Karpas-422 (cell line): ENCODE measurements at regions not wholly inside any gene's neighbourhood (a gene's known extent, or its start where the extent isn't known, plus 50 kb on each side); places are given as distances from the start of the nearest gene placed in this dataset.
"Not testable (repeated sequence)": the region's sequence is repeated elsewhere in the genome, so short reads cannot be mapped to it uniquely, and the experiment has no call there.

ENCODE experiments used
- DNase-seq: peaks from one replicate; pipeline ENCODE4 v3.0.0-alpha.2; 2015
- H2AFZ ChIP-seq: fragments of 200-600 bp; sonication (generic); 2 replicates; pipeline ENCODE4 v1.6.1; 2014; ENCODE audit warnings: antibody characterized with exemption, low read length, mixed read lengths
- H3K27ac ChIP-seq: fragments of 200-600 bp; sonication (generic); 2 replicates; pipeline ENCODE4 v1.5.1; 2014; ENCODE audit warnings: mild to moderate bottlenecking, low read length, moderate library complexity
- H3K27me3 ChIP-seq: fragments of 200-600 bp; sonication (generic); 2 replicates; pipeline ENCODE4 v1.6.1; 2014; ENCODE audit warnings: low read length, mixed read lengths
- H3K36me3 ChIP-seq: fragments of 200-600 bp; sonication (generic); 2 replicates; pipeline ENCODE4 v1.6.1; 2014; ENCODE audit warnings: low read length, mixed read lengths; ENCODE audit not compliant: insufficient read depth
- H3K4me1 ChIP-seq: fragments of 200-600 bp; sonication (generic); 2 replicates; pipeline ENCODE4 v1.6.1; 2014; ENCODE audit warnings: mild to moderate bottlenecking, low read length, mixed read lengths
- H3K4me2 ChIP-seq: fragments of 200-600 bp; sonication (generic); 2 replicates; pipeline ENCODE4 v1.6.1; 2014; ENCODE audit warnings: low read length, low read depth, mild to moderate bottlenecking; ENCODE audit not compliant: poor library complexity, severe bottlenecking
- H3K4me3 ChIP-seq: fragments of 200-600 bp; sonication (generic); 2 replicates; pipeline ENCODE4 v1.5.1; 2014; ENCODE audit warnings: mild to moderate bottlenecking, antibody characterized with exemption, low read length, mixed read lengths
- H3K79me2 ChIP-seq: fragments of 200-600 bp; sonication (generic); 2 replicates; pipeline ENCODE4 v1.6.1; 2014; ENCODE audit warnings: mild to moderate bottlenecking, low read length, mixed read lengths
- H3K9ac ChIP-seq: fragments of 200-600 bp; sonication (generic); 2 replicates; pipeline ENCODE4 v1.6.0; 2014; ENCODE audit warnings: low read length
- H3K9me2 ChIP-seq: fragments of 200-600 bp; sonication (generic), shearing (Covaris generic); replicated peaks from 2 replicates; pipeline ENCODE4 v1.6.0; 2014; ENCODE audit warnings: mild to moderate bottlenecking, low read length, moderate library complexity; ENCODE audit not compliant: insufficient read depth
- H3K9me3 ChIP-seq: fragments of 300-700, 200-600 bp; sonication (generic); 2 replicates; pipeline ENCODE4 v1.6.1; 2014; ENCODE audit warnings: low read length, mixed read lengths
- H4K20me1 ChIP-seq: fragments of 200-600 bp; sonication (generic); 2 replicates; pipeline ENCODE4 v1.6.1; 2014; ENCODE audit warnings: mild to moderate bottlenecking, antibody characterized with exemption, low read length, low read depth; ENCODE audit not compliant: insufficient read depth

- Histone ChIP-seq H3K9me3 (no peaks in the 10 kb centered on the region), H4K20me1 (no peaks in the 10 kb centered on the region)
These were observed 86.8 kb upstream of the ANK3 start for GRCh38 chr10:60476451-60476850.

DNA sequence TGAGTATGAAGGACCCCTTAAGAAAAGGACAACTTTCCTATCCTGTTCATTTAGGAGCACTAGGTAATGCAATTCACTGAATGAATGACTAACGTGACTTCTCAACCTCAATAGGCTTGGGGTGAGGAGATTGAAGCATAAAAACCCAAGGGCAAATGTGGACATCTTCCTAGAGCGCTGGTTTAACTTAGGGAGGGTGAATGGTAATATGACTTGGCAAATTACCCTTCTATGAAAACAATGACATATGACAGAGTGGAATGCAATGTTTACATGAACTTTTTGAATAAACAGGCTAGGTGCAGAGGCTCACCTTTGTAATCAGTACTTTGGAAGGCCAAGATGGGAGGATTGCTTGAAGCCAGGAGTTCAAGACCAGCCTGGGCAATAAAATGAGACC, 83.9 kb upstream of the ANK3 start:
- no peak for DNase-seq
- Histone ChIP-seq H3K79me2 (no peaks in the 10 kb centered on the region), H3K9ac (no peak overlapping the region), H3K27me3 (no peaks in the 10 kb centered on the region), H3K27ac (no peak overlapping the region), H3K4me2 (no peak overlapping the region), H3K9me2 (no peaks in the 10 kb centered on the region), H3K9me3 (no peaks in the 10 kb centered on the region), H2AFZ (no peak overlapping the region), H3K4me3 (no peak overlapping the region), H3K36me3 (no peaks in the 10 kb centered on the region), H3K4me1 (no peaks in the 10 kb centered on the region), H4K20me1 (no peaks in the 10 kb centered on the region)

More at GRCh38 chr10:60476451-60476850, 86.8 kb upstream of the ANK3 start:
- no peaks in the 10 kb centered on the region for H3K27me3 ChIP-seq
- no peak overlapping the region for H3K27ac ChIP-seq
- no peaks in the 10 kb centered on the region for H3K4me1 ChIP-seq
- H3K36me3 ChIP-seq, result no peaks in the 10 kb centered on the region
- no peak overlapping the region for H2AFZ ChIP-seq
- no peaks in the 10 kb centered on the region for H3K9me2 ChIP-seq
- no peak overlapping the region for H3K9ac ChIP-seq
- no peak for DNase-seq
- no peak overlapping the region for H3K4me2 ChIP-seq
- no peaks in the 10 kb centered on the region for H3K79me2 ChIP-seq
- H3K4me3 ChIP-seq, result no peak overlapping the region

GRCh38 chr10:60470091-60470490, 80.4 kb upstream of the ANK3 start:
- no peaks in the 10 kb centered on the region for H3K9me3 ChIP-seq
- no peak for DNase-seq
- no peak overlapping the region for H2AFZ ChIP-seq
- no peaks in the 10 kb centered on the region for H3K27me3 ChIP-seq
- H3K9ac ChIP-seq, result no peak overlapping the region
- H3K79me2 ChIP-seq, result no peaks in the 10 kb centered on the region
- no peak overlapping the region for H3K27ac ChIP-seq
- no peak overlapping the region for H3K4me2 ChIP-seq
- H3K4me3 ChIP-seq, result no peak overlapping the region
- no peaks in the 10 kb centered on the region for H3K9me2 ChIP-seq
- H4K20me1 ChIP-seq, result no peaks in the 10 kb centered on the region
- no peaks in the 10 kb centered on the region for H3K4me1 ChIP-seq
- H3K36me3 ChIP-seq, result no peaks in the 10 kb centered on the region

DNA sequence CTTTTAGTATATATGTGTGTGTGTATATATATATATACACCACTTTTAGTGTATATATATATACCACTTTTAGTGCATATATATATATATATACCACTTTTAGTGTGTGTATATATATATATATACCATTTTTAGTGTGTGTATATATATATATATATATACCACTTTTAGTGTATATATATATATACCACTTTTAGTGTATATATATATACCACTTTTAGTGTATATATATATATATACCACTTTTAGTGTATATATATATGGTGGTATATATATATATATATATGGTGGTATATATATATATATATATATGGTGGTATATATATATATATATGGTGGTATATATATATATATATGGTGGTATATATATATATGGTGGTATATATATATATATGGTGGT, 79.5 kb upstream of the ANK3 start:
- not testable (repeated sequence) for H2AFZ ChIP-seq, H3K27ac ChIP-seq, H3K79me2 ChIP-seq, H3K27me3 ChIP-seq, H3K4me2 ChIP-seq, H3K9me3 ChIP-seq, H3K9me2 ChIP-seq, H3K4me1 ChIP-seq, H4K20me1 ChIP-seq, H3K36me3 ChIP-seq, H3K9ac ChIP-seq, DNase-seq, H3K4me3 ChIP-seq

DNA sequence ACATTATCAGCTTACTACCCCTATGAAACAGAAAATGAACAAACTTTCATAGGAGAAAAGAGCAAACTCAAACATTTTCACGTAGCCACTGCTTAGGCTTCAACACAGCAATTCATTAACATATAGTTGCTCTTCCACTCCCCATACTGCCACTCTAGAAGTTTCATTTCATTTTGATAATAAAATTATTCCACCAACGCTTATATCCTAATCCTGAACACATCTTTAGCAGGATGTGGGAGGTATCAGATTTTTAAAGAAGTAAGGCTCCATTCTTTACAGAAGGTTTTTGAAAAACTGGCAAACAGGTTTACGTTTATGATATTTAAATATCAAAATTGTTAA, 77.5 kb upstream of the ANK3 start:
- H3K4me2 ChIP-seq, result no peak overlapping the region

DNA sequence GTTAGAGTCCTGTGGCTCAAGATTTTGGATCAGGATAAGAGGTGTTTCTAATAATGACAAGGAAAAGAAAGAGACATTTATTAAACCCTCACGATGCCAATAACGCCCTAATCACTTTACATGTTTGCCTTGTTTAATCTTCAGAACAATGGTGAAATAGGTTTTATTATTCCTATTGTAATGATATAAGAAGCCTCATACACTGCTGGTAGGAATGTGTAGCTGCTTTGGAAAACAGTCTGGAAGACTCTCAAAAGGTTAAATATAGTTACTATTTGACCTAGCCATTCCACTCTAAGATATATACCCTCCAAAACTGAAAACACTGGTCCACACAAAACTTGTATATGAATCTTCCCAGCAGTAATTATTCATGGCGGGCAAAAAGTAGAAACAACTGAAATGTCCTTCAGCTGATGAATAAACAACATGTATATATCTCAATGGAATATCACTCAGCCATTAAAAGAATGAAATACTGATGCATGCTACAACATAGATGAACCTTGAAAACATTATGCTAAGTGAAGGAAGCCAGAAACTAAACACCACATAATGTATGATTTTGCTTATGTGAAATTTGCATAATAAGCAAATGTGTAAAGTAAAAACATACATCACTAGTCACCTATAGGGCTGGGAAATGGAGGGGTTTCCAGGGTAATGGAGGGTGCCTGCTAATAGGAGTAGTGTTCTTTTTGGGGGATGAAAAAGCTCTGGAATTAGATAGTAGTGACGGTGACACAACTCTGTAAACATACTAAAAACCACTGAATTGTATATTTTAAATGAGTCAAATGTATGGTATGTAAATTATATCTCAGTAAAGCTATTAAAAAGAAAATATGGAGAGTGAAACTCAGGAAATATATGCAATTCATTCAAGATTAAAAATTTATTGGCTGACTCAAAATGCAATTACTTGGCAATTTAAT, 76.9 kb upstream of the ANK3 start:
- Histone ChIP-seq H3K4me1 (no peaks in the 10 kb centered on the region), H3K4me3 (no peak overlapping the region), H3K9ac (no peak overlapping the region), H3K36me3 (no peaks in the 10 kb centered on the region), H2AFZ (no peak overlapping the region), H3K4me2 (no peak overlapping the region), H4K20me1 (no peaks in the 10 kb centered on the region), H3K27me3 (no peaks in the 10 kb centered on the region), H3K9me3 (no peaks in the 10 kb centered on the region), H3K9me2 (no peaks in the 10 kb centered on the region), H3K27ac (no peak overlapping the region), H3K79me2 (no peaks in the 10 kb centered on the region)
- no peak for DNase-seq

More for the DNA sequence above, 77.5 kb upstream of the ANK3 start:
- Histone ChIP-seq H3K27me3 (no peaks in the 10 kb centered on the region), H3K27ac (no peak overlapping the region), H3K9me2 (no peaks in the 10 kb centered on the region), H2AFZ (no peak overlapping the region), H3K79me2 (no peaks in the 10 kb centered on the region), H3K4me3 (no peak overlapping the region), H3K4me1 (no peaks in the 10 kb centered on the region), H3K36me3 (no peaks in the 10 kb centered on the region), H4K20me1 (no peaks in the 10 kb centered on the region), H3K9me3 (no peaks in the 10 kb centered on the region), H3K9ac (no peak overlapping the region)
- DNase-seq, result no peak

DNA sequence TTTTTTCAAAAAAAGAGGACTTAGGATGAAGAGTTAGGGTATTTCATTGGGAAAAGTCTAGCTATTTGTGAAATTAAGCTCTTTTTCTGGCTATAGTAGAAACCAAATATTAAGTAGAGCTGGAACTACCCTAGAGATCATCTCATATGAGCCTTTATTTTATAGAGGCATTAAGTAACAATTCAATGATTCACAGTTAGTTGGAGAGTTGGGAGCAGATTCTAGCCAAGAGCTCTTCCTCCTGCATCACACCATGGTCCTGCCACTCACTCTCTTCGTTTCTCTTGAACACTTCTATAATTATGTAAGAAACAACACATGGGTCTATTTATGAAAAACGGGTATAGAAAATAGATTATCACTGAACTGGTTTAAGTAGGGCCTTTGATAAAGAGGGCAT, 76.1 kb upstream of the ANK3 start:
- no peaks in the 10 kb centered on the region for H3K9me3 ChIP-seq
- no peak overlapping the region for H3K9ac ChIP-seq
- DNase-seq, result no peak
- no peaks in the 10 kb centered on the region for H4K20me1 ChIP-seq
- no peaks in the 10 kb centered on the region for H3K36me3 ChIP-seq
- no peak overlapping the region for H2AFZ ChIP-seq
- no peaks in the 10 kb centered on the region for H3K79me2 ChIP-seq
- no peaks in the 10 kb centered on the region for H3K9me2 ChIP-seq
- no peaks in the 10 kb centered on the region for H3K4me1 ChIP-seq
- H3K27me3 ChIP-seq, result no peaks in the 10 kb centered on the region
- H3K27ac ChIP-seq, result no peak overlapping the region
- no peak overlapping the region for H3K4me3 ChIP-seq
- H3K4me2 ChIP-seq, result no peak overlapping the region

- Histone ChIP-seq H3K27ac (no peak overlapping the region), H3K4me3 (no peak overlapping the region), H3K9ac (no peak overlapping the region), H3K27me3 (no peaks in the 10 kb centered on the region), H3K79me2 (no peaks in the 10 kb centered on the region), H3K9me2 (no peaks in the 10 kb centered on the region), H4K20me1 (no peaks in the 10 kb centered on the region), H3K9me3 (no peaks in the 10 kb centered on the region), H3K4me2 (no peak overlapping the region), H3K4me1 (no peaks in the 10 kb centered on the region), H3K36me3 (no peaks in the 10 kb centered on the region), H2AFZ (no peak overlapping the region)
- no peak for DNase-seq
These were observed 75.0 kb upstream of the ANK3 start for GRCh38 chr10:60464659-60465058.
